OCI-LY7 (cell line): ENCODE measurements at regions not wholly inside any gene's neighbourhood (a gene's known extent, or its start where the extent isn't known, plus 50 kb on each side); places are given as distances from the start of the nearest gene placed in this dataset.

Experiments
- BruUV-seq: library from RNA; stranded (reverse); fragments of 400-500 nt; replicated peaks from 2 replicates; lab custom pipeline; 2021; lab: Mats Ljungman, UMichigan
- CTCF ChIA-PET: fragments of 300-600 bp; sonication (Branson Sonifier 250); formaldehyde crosslinking; loops from one replicate; lab custom pipeline; 2022; ENCODE audit warnings: antibody characterized with exemption; ENCODE audit not compliant: unreplicated experiment; lab: Charles Lee
- POLR2A ChIA-PET: fragments of 300-600 bp; sonication (Branson Sonifier 250); formaldehyde crosslinking; loops from one replicate; lab custom pipeline; 2022; ENCODE audit warnings: antibody characterized with exemption; lab: Charles Lee
- DNase-seq: peaks from one replicate; pipeline ENCODE4 v3.0.0-alpha.2; 2015; ENCODE audit warnings: low spot score
- H2AFZ ChIP-seq: fragments of 200-600 bp; sonication (generic), shearing (Covaris generic); 2 replicates; pipeline ENCODE4 v1.6.1; 2014; ENCODE audit warnings: mild to moderate bottlenecking, antibody characterized with exemption, low read length, moderate library complexity
- H3K27ac ChIP-seq: fragments of 200-600 bp; sonication (generic); 2 replicates; pipeline ENCODE4 v1.5.1; 2014; ENCODE audit warnings: mixed run types, low read depth, mild to moderate bottlenecking, moderate library complexity, low read length, inconsistent platforms; ENCODE audit not compliant: poor library complexity, severe bottlenecking
- H3K36me3 ChIP-seq: fragments of 200-600 bp; sonication (generic); 2 replicates; pipeline ENCODE4 v1.6.1; 2014; ENCODE audit warnings: mild to moderate bottlenecking, antibody characterized with exemption, low read length, moderate library complexity, mixed read lengths; ENCODE audit not compliant: insufficient read depth
- H3K4me1 ChIP-seq: fragments of 200-600 bp; sonication (generic); 2 replicates; pipeline ENCODE4 v1.5.1; 2014; ENCODE audit warnings: mild to moderate bottlenecking, low read length; ENCODE audit not compliant: insufficient read depth, poor library complexity, severe bottlenecking
- H3K4me2 ChIP-seq: fragments of 200-600 bp; sonication (generic); 2 replicates; pipeline ENCODE4 v1.6.1; 2014; ENCODE audit warnings: mild to moderate bottlenecking, low read length
- H3K4me3 ChIP-seq: fragments of 200-600 bp; sonication (generic); 2 replicates; pipeline ENCODE4 v1.5.1; 2014; ENCODE audit warnings: mild to moderate bottlenecking, low read depth, low read length; ENCODE audit not compliant: poor library complexity, severe bottlenecking
- H3K79me2 ChIP-seq: fragments of 200-600 bp; sonication (generic); 2 replicates; pipeline ENCODE4 v1.6.1; 2016; ENCODE audit warnings: low read depth, mild to moderate bottlenecking, low read length, moderate library complexity, mixed read lengths; ENCODE audit not compliant: insufficient read depth
- H3K9me2 ChIP-seq: fragments of 200-600 bp; sonication (generic); 2 replicates; pipeline ENCODE4 v1.6.1; 2016; ENCODE audit warnings: mild to moderate bottlenecking, low read length, mixed read lengths; ENCODE audit not compliant: insufficient read depth
- H3K9me3 ChIP-seq: fragments of 200-600 bp; sonication (generic); 2 replicates; pipeline ENCODE4 v1.6.1; 2014; ENCODE audit warnings: mild to moderate bottlenecking, mixed run types, low read length, mixed read lengths
- H4K20me1 ChIP-seq: fragments of 200-600 bp; sonication (generic); 2 replicates; pipeline ENCODE4 v1.6.1; 2014; ENCODE audit warnings: mild to moderate bottlenecking, antibody characterized with exemption, low read length, moderate library complexity, mixed read lengths; ENCODE audit not compliant: insufficient read depth
- EZH2phosphoT487 ChIP-seq: fragments of 200-600 bp; sonication (generic); IDR thresholded peaks from 2 replicates; pipeline ENCODE4 v1.6.1; 2018; ENCODE audit warnings: low read depth, borderline replicate concordance, mild to moderate bottlenecking, mixed run types, antibody characterized with exemption, low read length, moderate library complexity, mixed read lengths
- intact Hi-C: fragments of 100-400 bp; cut with micrococcal nuclease; formaldehyde crosslinking; loops from one replicate; pipeline ENCODE4 v1.10.0; 2022; ENCODE audit not compliant: unreplicated experiment
- TF ChIP-seq, protein P1 (sequence below): fragments of 200-600 bp; sonication (generic); conservative IDR thresholded peaks from 2 replicates; pipeline ENCODE4 v1.5.1; 2014; ENCODE audit warnings: mild to moderate bottlenecking, antibody characterized with exemption, low read length, moderate library complexity, mixed read lengths

DNA sequence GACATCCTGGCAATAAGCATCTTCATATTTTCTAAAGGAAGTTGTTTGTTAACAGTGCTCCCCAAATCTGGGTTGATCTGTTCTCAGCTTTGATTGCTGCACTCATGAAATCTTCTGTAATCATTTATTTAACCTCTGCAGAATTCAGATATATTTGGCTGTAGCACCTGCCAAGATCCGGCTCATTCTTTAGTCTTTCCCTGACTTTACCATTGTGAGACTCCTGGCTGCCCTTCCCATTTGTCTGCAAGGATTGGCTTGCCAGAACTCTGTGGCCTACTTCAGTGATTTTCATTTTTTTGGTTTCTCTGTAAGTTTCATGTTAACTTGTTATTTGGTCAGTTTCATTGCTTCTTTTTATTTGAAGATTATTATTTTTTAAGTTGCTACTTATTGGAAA is 191.2 kb upstream of the PLXNC1 start:
- intact Hi-C loops = no loop called here
- Histone ChIP-seq H3K79me2 (no peaks in the 10 kb centered on the region), H2AFZ (no peak overlapping the region), H3K4me1 (no peaks in the 10 kb centered on the region), H3K9me3 (no peaks in the 10 kb centered on the region), H4K20me1 (no peaks in the 10 kb centered on the region), H3K4me3 (no peak overlapping the region), H3K27ac (no peak overlapping the region), H3K36me3 (no peaks in the 10 kb centered on the region), H3K4me2 (no peak overlapping the region), H3K9me2 (no peaks in the 10 kb centered on the region)
- TF ChIP-seq, protein P1, sequence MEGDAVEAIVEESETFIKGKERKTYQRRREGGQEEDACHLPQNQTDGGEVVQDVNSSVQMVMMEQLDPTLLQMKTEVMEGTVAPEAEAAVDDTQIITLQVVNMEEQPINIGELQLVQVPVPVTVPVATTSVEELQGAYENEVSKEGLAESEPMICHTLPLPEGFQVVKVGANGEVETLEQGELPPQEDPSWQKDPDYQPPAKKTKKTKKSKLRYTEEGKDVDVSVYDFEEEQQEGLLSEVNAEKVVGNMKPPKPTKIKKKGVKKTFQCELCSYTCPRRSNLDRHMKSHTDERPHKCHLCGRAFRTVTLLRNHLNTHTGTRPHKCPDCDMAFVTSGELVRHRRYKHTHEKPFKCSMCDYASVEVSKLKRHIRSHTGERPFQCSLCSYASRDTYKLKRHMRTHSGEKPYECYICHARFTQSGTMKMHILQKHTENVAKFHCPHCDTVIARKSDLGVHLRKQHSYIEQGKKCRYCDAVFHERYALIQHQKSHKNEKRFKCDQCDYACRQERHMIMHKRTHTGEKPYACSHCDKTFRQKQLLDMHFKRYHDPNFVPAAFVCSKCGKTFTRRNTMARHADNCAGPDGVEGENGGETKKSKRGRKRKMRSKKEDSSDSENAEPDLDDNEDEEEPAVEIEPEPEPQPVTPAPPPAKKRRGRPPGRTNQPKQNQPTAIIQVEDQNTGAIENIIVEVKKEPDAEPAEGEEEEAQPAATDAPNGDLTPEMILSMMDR = no peak
- no peak for TF ChIP-seq EZH2phosphoT487
- POLR2A ChIA-PET = no interaction called here
- no TSS peak for BruUV-seq
- CTCF ChIA-PET = no interaction called here
- no peak for DNase-seq

DNA sequence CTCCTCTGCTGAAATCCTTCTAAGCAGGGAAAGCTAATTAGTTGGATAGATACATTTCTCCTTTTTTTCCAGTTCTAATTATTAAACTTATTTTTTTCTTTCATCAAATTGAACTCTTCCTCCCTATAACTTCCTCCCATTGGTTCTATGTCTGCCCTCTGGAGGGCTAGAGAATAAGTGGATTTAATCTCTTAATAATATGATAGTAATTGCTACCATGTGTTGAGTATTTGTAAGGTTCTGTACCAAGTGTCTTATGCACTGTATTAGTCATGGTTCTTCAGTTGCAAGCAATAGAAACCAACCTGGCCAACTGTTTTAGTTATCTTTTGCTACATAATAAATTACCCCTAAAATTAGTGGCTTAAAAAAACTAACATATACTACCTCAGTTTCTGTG is 190.5 kb upstream of the PLXNC1 start:
- intact Hi-C loops = no loop called here
- ChIA-PET POLR2A (no interaction called here), CTCF (no interaction called here)
- Histone ChIP-seq H3K9me3 (no peaks in the 10 kb centered on the region), H3K27ac (no peak overlapping the region), H4K20me1 (no peaks in the 10 kb centered on the region), H3K4me2 (no peak overlapping the region), H3K4me3 (no peak overlapping the region), H3K79me2 (no peaks in the 10 kb centered on the region), H3K9me2 (no peaks in the 10 kb centered on the region), H3K36me3 (no peaks in the 10 kb centered on the region), H2AFZ (no peak overlapping the region), H3K4me1 (no peaks in the 10 kb centered on the region)
- no peak for TF ChIP-seq EZH2phosphoT487
- TF ChIP-seq, protein P1 = no peak
- BruUV-seq = no TSS peak
- no peak for DNase-seq

DNA sequence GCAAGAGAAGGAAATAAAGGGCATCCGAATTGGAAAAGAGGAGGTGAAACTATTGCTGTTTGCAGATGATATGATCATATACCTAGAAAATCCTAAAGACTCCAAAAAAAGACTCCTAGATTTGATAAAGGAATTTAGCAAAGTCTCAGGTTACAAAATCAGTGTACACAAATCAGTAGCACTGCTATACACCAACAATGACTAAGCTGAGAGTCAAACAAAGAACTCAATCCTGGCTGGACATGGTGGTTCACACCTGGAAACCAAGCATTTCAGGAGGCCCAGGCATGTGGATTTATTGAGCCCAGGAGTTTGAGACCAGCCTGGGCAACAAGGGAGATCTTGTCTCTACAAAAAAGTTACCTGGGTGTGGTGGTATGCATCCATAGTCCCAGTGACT is 188.7 kb upstream of the PLXNC1 start:
- TF ChIP-seq, protein P1 = no peak
- no peak for TF ChIP-seq EZH2phosphoT487
- CTCF ChIA-PET = no interaction called here
- no peaks in the 10 kb centered on the region for H3K4me1 ChIP-seq
- intact Hi-C loops = no loop called here
- H3K4me2 ChIP-seq = no peak overlapping the region
- POLR2A ChIA-PET = interaction anchor here (0.6 kb wide), 1 partner anchor 128 kb away, joined by 3 read pairs; no protein-coding TSS in a partner anchor
- DNase-seq = no peak
- H3K9me2 ChIP-seq = no peaks in the 10 kb centered on the region
- H4K20me1 ChIP-seq = no peaks in the 10 kb centered on the region
- no peak overlapping the region for H3K4me3 ChIP-seq
- no peak overlapping the region for H2AFZ ChIP-seq
- no peaks in the 10 kb centered on the region for H3K36me3 ChIP-seq
- H3K9me3 ChIP-seq = no peaks in the 10 kb centered on the region
- no peaks in the 10 kb centered on the region for H3K79me2 ChIP-seq
- H3K27ac ChIP-seq = no peak overlapping the region
- BruUV-seq = no TSS peak
